Pancreas (tissue), 10 donors: ENCODE measurements at regions not wholly inside any gene's neighbourhood (a gene's known extent, or its start where the extent isn't known, plus 50 kb on each side); places are given as distances from the start of the nearest gene placed in this dataset.

Experiments used
- ATAC-seq, 4 donors: fragments of 200-7000 bp; cut with Tn5 transposase; one replicate each; pipeline versions ENCODE4 v1.8.0 to v1.9.1; 2020; ENCODE audit warnings: mild to moderate bottlenecking in 4 of 4, moderate library complexity in 4 of 4
- DNase-seq, 6 donors: peaks; one replicate each; pipeline ENCODE4 v3.0.0-alpha.2; 2020
- FAIRE-seq: peaks from 2 replicates; lab custom pipeline; 2012; peaks lifted over from hg19 to GRCh38; lab: Jason Lieb, UNC
- H3K27ac ChIP-seq, 4 donors: fragments of 200-600 bp; sonication (generic); 1 replicate in 3 of 4; 2 replicates in 1 of 4; pipeline versions ENCODE4 v1.5.0 to v1.8.0; 2020
- H3K27me3 ChIP-seq, 4 donors: fragments of 200-600 bp; one replicate each; pipeline ENCODE4 v1.8.0; 2021
- H3K36me3 ChIP-seq, 3 donors: fragments of 200-600 bp; sonication (generic) in 1 of 3; one replicate each; pipeline versions ENCODE4 v1.5.0 to v1.8.0; 2020 to 2021
- H3K4me1 ChIP-seq, 3 donors: fragments of 200-600 bp; one replicate each; pipeline ENCODE4 v1.8.0; 2021
- H3K4me3 ChIP-seq, 4 donors: fragments of 200-600 bp; sonication (generic) in 2 of 4; one replicate each; pipeline versions ENCODE4 v1.5.0 to v1.8.0; 2020 to 2021
- H3K9me3 ChIP-seq, 4 donors: fragments of 200-600 bp; one replicate each; pipeline ENCODE4 v1.8.0; 2021
- CTCF ChIP-seq, 4 donors: fragments of 200-600 bp; sonication (generic) in 3 of 4; IDR thresholded peaks; one replicate each; pipeline versions ENCODE4 v1.5.0 to v1.8.0; 2021; ENCODE audit warnings: antibody characterized with exemption in 4 of 4
- WGBS, 2 donors: extraction: QIAGEN DNeasy Blood & Tissue Kit; methylation state at CpG; one replicate each; pipeline ENCODE4 v1.1.7; 2013; 5-methylcytosine and 5-hydroxymethylcytosine counted together
- intact Hi-C, 3 donors: fragments of 100-400 bp; cut with DNase I; formaldehyde crosslinking; loops; one replicate each; pipeline versions ENCODE4 v1.11.1 to v1.14.2; 2022
- donor health status: healthy with polysubstance abuse.
- donor health status: DM: no; HTN: no; CAD: no; lungs with moderate emphysema.
- donor health status: DM: no; HTN: no; CAD: no.
- donor health status: control.
- donor health status: control.
- donor health status: Bipolar disorder and iron deficiency.
- donor health status: DM: yes; HTN: yes; CAD: no.
- donor health status: DM: no; HTN: no; CAD: no.
- donor health status: DM: no; HTN: no; CAD: no.
- donor health status: DM: yes; HTN: yes; CAD: no.

DNA sequence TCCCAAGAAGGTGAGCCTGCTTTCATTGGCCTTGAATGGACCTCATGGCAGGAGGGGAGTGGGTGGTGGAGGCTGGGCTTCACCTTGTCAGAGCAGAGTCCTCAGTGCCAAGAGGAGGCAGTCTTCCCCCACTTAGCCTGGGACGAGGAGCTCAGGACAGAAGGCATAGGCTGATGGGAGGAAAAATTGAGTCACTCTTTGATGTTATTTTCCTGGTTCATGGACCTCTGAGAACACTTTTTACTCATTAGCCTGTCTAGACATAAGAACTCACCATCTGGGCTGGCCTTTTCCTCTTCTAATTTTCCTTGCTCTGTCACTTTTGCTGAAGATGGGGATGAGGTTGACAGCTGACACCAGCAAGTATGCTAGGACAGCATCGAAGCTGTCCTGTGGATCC, 225.7 kb upstream of the TNP1 start:
- WGBS, 2 donors, result 49 to 71% methylated on average over 2 of the region's 2 CpGs
- H3K4me3 ChIP-seq, result no peak overlapping the region
- H3K27ac ChIP-seq, result no peak overlapping the region
- no peak for TF ChIP-seq CTCF (IDR thresholded peaks at IDR 0.05)
- FAIRE-seq, result no peak
- peak in 1 of 4 donors; percentile 60 for ATAC-seq
- DNase-seq, result no peak
- no peaks in the 10 kb centered on the region for H3K4me1 ChIP-seq
- no peaks in the 10 kb centered on the region for H3K36me3 ChIP-seq
- no peaks in the 10 kb centered on the region for H3K9me3 ChIP-seq
- no peaks in the 10 kb centered on the region for H3K27me3 ChIP-seq
- intact Hi-C loops, result no loop called here

DNA sequence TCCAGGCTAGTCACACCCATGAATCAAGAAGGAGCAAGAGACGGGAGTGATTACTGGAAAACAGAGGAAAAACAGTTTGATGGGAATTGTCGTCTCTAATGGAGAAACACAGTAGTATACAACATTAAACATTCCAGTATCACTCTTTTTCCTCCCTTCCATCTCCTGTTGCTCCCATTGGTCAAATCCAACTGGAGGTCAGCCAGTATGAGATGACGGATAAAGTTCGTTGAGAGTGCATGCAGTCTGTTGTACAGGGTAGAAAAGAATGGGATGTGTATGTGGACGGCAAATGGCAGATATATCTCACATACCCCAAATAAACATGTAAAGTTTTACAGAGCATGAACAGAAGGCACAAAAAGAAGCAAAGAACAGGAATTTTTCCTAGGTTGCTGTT, 221.9 kb upstream of the TNP1 start:
- DNase-seq, result no peak

DNA sequence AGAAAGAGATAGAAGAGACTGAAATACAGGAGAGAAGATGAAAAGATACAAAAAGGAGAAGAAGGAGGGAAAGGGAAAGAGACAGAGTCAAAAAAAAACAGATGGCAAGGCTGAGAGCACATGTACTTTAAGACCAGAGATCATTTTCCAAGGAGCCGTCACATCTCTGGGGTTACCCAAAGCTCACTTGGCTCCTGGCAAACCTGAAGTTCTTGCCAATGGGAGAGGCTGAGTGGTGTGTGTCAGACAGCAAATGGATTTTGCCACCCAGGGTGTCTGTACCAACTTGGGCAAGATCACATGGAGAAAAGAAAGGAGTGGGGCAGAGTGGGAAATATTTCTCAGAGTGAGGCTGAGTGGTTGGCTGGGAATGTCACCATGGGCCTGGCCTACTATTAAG, 219.3 kb upstream of the TNP1 start:
- H3K4me1 ChIP-seq, result no peaks in the 10 kb centered on the region
- H3K36me3 ChIP-seq, result no peaks in the 10 kb centered on the region
- no peak for FAIRE-seq
- 91 to 93% methylated on average over 1 of the region's 1 CpG for WGBS, 2 donors
- no peaks in the 10 kb centered on the region for H3K9me3 ChIP-seq
- intact Hi-C loops, result no loop called here
- H3K27ac ChIP-seq, result no peak overlapping the region
- H3K27me3 ChIP-seq, result no peaks in the 10 kb centered on the region
- no peak for TF ChIP-seq CTCF (IDR thresholded peaks at IDR 0.05)
- H3K4me3 ChIP-seq, result no peak overlapping the region
- no peak for ATAC-seq
- no peak for DNase-seq

More for the DNA sequence above, 221.9 kb upstream of the TNP1 start:
- intact Hi-C loops, result no loop called here
- FAIRE-seq, result no peak
- Histone ChIP-seq H3K27me3 (no peaks in the 10 kb centered on the region), H3K36me3 (no peaks in the 10 kb centered on the region), H3K9me3 (no peaks in the 10 kb centered on the region), H3K4me1 (no peaks in the 10 kb centered on the region), H3K4me3 (no peak overlapping the region), H3K27ac (no peak overlapping the region)
- no peak for TF ChIP-seq CTCF (IDR thresholded peaks at IDR 0.05)
- ATAC-seq, result no peak
- 80 to 91% methylated on average over 5 of the region's 5 CpGs for WGBS, 2 donors

GRCh38 chr2:217077831-217078407, 218.1 kb upstream of the TNP1 start:
- TF ChIP-seq CTCF (IDR thresholded peaks at IDR 0.05), result no peak
- Histone ChIP-seq H3K36me3 (no peaks in the 10 kb centered on the region), H3K27me3 (no peaks in the 10 kb centered on the region), H3K4me3 (no peak overlapping the region), H3K27ac (no peak overlapping the region), H3K4me1 (no peaks in the 10 kb centered on the region), H3K9me3 (no peaks in the 10 kb centered on the region)
- FAIRE-seq (no peak), DNase-seq (no peak), ATAC-seq (no peak)
- intact Hi-C loops, result no loop called here
- 88 to 92% methylated on average over 1 of the region's 1 CpG for WGBS, 2 donors

DNA sequence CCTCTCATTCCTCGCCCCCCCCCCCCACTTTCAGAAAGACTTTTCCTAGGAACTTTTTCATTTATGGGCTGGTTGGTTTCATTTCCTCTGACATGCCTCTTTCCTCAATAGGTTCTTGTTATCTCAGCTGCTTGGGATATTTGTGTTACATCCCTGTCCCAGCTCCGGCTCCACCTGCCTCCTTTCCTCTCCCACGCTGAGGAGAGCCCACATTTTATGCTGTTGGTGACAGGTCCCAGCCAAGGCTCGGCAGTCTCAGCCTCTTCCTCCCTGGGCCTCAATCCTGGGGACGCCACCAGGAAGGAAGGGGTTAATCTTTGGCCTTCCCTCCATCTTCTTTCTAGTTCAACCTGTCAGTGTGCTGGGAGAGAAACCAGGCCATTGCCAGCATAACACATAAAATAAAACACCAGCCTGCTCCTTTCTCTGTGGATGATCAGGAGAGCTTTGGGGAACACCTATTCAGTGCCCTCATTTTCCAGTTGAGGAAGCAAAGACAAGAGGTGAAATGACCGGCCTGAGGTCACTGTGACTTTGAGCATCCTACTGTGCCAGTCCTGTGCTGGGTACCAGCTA, 216.9 kb upstream of the TNP1 start:
- no peak for DNase-seq
- no peaks in the 10 kb centered on the region for H3K27me3 ChIP-seq
- no peak for ATAC-seq
- H3K4me1 ChIP-seq, result no peaks in the 10 kb centered on the region
- no peaks in the 10 kb centered on the region for H3K9me3 ChIP-seq
- FAIRE-seq, result no peak
- intact Hi-C loops, result no loop called here
- no peak overlapping the region for H3K27ac ChIP-seq
- no peak for TF ChIP-seq CTCF (IDR thresholded peaks at IDR 0.05)
- no peaks in the 10 kb centered on the region for H3K36me3 ChIP-seq
- H3K4me3 ChIP-seq, result no peak overlapping the region
- 59 to 73% methylated on average over 6 of the region's 6 CpGs for WGBS, 2 donors
